DND-41 (cell line): ENCODE measurements at regions not wholly inside any gene's neighbourhood (a gene's known extent, or its start where the extent isn't known, plus 50 kb on each side); places are given as distances from the start of the nearest gene placed in this dataset.

Source experiments
- CTCF ChIP-seq: IDR thresholded peaks from 2 replicates; pipeline ENCODE4 v1.5.1; 2012; ENCODE audit warnings: borderline replicate concordance, low read length, moderate library complexity, mild to moderate bottlenecking; ENCODE audit not compliant: poor library complexity, severe bottlenecking; ENCODE audit errors: extremely low read depth
- EZH2 ChIP-seq: IDR thresholded peaks from 3 replicates; pipeline ENCODE4 v1.6.1; 2012; ENCODE audit warnings: borderline replicate concordance, low read depth, mild to moderate bottlenecking, moderate library complexity, low read length, inconsistent platforms; ENCODE audit not compliant: severe bottlenecking

DNA sequence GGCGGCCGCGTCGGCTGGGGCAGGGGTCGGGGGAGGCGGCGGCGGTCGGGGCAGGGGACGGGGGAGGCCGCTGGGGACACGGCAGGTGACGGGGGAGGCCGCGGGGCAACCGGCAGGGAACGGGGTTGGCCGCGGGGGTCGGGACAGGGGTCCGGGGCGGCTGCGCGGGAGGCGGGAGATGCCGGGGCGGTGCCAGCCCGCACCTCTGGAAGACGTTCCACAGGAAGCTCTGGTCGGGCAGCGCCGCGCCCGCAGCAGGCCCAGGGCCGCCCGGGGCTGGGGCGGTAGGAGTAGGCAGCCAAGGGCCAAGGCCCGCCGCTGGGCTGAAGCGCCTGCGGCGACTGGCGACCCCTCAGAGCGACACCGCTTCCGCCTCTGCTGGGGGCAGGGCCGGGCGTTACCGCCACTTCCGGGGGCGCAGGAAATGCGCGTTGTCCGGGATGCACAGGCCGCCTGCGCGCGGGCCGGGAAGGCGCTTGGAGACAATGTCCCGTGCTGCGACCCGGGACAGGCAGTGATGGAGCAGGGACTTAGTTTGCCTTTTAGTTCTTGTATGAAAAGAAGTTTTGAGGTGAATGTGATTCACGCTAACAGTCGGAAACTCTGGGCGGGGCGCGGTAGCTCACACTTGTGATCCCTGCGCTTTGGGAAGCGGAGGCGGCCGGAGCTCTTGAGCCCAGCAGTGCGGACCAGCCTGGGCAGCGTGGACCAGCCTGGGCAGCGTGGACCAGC is 110.0 kb upstream of the LPCAT1 start:
- TF ChIP-seq CTCF (no peak), EZH2 (no peak)
